Keratinocyte (primary cell): ENCODE measurements at regions not wholly inside any gene's neighbourhood (a gene's known extent, or its start where the extent isn't known, plus 50 kb on each side); places are given as distances from the start of the nearest gene placed in this dataset.

Experiments
- DNase-seq: peaks from one replicate; pipeline ENCODE4 v3.0.0-alpha.2; 2011; ENCODE audit warnings: low read depth, missing footprints, low spot score
- FAIRE-seq: peaks from 2 replicates; lab custom pipeline; 2011; peaks lifted over from hg19 to GRCh38; lab: Jason Lieb, UNC
- H2AFZ ChIP-seq: 2 replicates; pipeline ENCODE4 v1.6.0; 2012; ENCODE audit warnings: low read length, control low read depth, inconsistent platforms; ENCODE audit not compliant: control insufficient read depth
- H3K27ac ChIP-seq: 2 replicates; pipeline ENCODE4 v1.5.1; 2011; ENCODE audit warnings: low read length; ENCODE audit not compliant: control insufficient read depth, insufficient read depth
- H3K27me3 ChIP-seq: 3 replicates; pipeline ENCODE4 v1.6.0; 2011; ENCODE audit warnings: low read length; ENCODE audit not compliant: control insufficient read depth, insufficient read depth; ENCODE audit errors: extremely low read depth
- H3K36me3 ChIP-seq, 2 experiments: 2 replicates in 1 of 2; 3 replicates in 1 of 2; pipeline ENCODE4 v1.5.1; 2011; ENCODE audit warnings: low read length in 2 of 2, mild to moderate bottlenecking in 1 of 2; ENCODE audit not compliant: control insufficient read depth in 2 of 2, insufficient read depth in 2 of 2; ENCODE audit errors: extremely low read depth in 1 of 2
- H3K4me1 ChIP-seq: 3 replicates; pipeline ENCODE4 v1.5.1; 2011; ENCODE audit warnings: low read length; ENCODE audit not compliant: control insufficient read depth, insufficient read depth; ENCODE audit errors: extremely low read depth
- H3K4me2 ChIP-seq: 3 replicates; pipeline ENCODE4 v1.6.0; 2011; ENCODE audit warnings: low read depth, low read length; ENCODE audit not compliant: control insufficient read depth, insufficient read depth; ENCODE audit errors: extremely low read depth
- H3K4me3 ChIP-seq, 3 experiments: fragments of 200-600 bp in 1 of 3; sonication (generic) in 1 of 3; 2 replicates in 2 of 3; 3 replicates in 1 of 3; pipeline ENCODE4 v1.5.1; 2011 to 2016; ENCODE audit warnings: low read length in 3 of 3, mild to moderate bottlenecking in 3 of 3, control low read depth in 2 of 3, inconsistent platforms in 1 of 3, low read depth in 1 of 3, mixed read lengths in 1 of 3, mixed run types in 1 of 3, moderate library complexity in 1 of 3; ENCODE audit not compliant: control insufficient read depth in 2 of 3, insufficient read depth in 2 of 3; ENCODE audit errors: extremely low read depth in 1 of 3
- H3K79me2 ChIP-seq: 2 replicates; pipeline ENCODE4 v1.6.0; 2012; ENCODE audit warnings: low read length; ENCODE audit not compliant: control insufficient read depth, insufficient read depth
- H3K9ac ChIP-seq: 3 replicates; pipeline ENCODE4 v1.6.0; 2011; ENCODE audit warnings: low read length; ENCODE audit not compliant: control insufficient read depth, insufficient read depth; ENCODE audit errors: extremely low read depth
- H3K9me1 ChIP-seq: 3 replicates; pipeline ENCODE4 v1.6.0; 2011; ENCODE audit warnings: low read length; ENCODE audit not compliant: control insufficient read depth, insufficient read depth; ENCODE audit errors: extremely low read depth
- H3K9me3 ChIP-seq: 2 replicates; pipeline ENCODE4 v1.5.1; 2012; ENCODE audit warnings: low read depth, low read length; ENCODE audit not compliant: control insufficient read depth
- H4K20me1 ChIP-seq: 3 replicates; pipeline ENCODE4 v1.6.0; 2011; ENCODE audit warnings: low read length; ENCODE audit not compliant: control insufficient read depth, insufficient read depth; ENCODE audit errors: extremely low read depth
- EZH2 ChIP-seq: IDR thresholded peaks from one replicate; pipeline ENCODE4 v1.6.1; 2012; ENCODE audit warnings: inconsistent platforms, mild to moderate bottlenecking, low read length, moderate library complexity
- dilution Hi-C: fragments of 300-500 bp; cut with MboI; formaldehyde crosslinking; loops from one replicate; pipeline ENCODE4 v1.7.0; 2020; ENCODE audit warnings: low sequenced_read_pairs; ENCODE audit not compliant: extremely low pct_ligation_motif_present
- TF ChIP-seq, protein P1 (sequence below), 3 experiments: IDR thresholded peaks in 1 of 3; conservative IDR thresholded peaks in 1 of 3; optimal IDR thresholded peaks in 1 of 3; 2 replicates in 2 of 3; 3 replicates in 1 of 3; pipeline versions ENCODE3 to v1.5.1; 2011; ENCODE audit warnings: low read length in 3 of 3, mild to moderate bottlenecking in 3 of 3, moderate library complexity in 2 of 3, control low read depth in 1 of 3, inconsistent platforms in 1 of 3; ENCODE audit not compliant: insufficient read depth in 2 of 3; ENCODE audit errors: extremely low read depth in 1 of 3

DNA sequence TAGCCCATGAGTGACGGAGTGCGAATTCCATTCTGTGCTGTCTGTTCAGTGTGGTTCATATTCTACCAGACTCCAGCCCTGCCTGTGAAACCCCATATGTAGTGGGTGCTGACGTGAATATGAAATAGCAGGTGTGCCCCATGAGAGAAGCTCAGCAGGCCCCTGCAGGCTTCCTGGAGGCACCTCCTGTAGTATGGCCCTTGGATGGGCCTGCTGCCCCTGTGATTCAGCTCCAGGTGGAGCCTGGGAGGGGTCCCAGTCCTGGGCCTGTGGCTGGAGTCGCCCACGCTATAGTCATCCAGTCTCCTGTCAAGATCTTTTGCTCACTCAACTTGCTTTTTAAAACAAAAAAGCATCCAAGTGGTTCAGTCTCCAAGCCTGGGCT lies 125.5 kb downstream of the GLI2 start:
- no peaks in the 10 kb centered on the region for H3K9me1 ChIP-seq
- no peaks in the 10 kb centered on the region for H3K79me2 ChIP-seq
- dilution Hi-C loops: no loop called here
- FAIRE-seq (no peak), DNase-seq (no peak)
- no peaks in the 10 kb centered on the region for H4K20me1 ChIP-seq
- no peak overlapping the region for H2AFZ ChIP-seq
- H3K36me3 ChIP-seq: no peaks in the 10 kb centered on the region
- H3K9me3 ChIP-seq: no peaks in the 10 kb centered on the region
- peaks cover 2% of the 10 kb centered on the region for H3K27me3 ChIP-seq
- no peak overlapping the region for H3K9ac ChIP-seq
- no peak overlapping the region for H3K4me3 ChIP-seq
- H3K4me1 ChIP-seq: peaks cover 13% of the 10 kb centered on the region
- TF ChIP-seq, protein P1, sequence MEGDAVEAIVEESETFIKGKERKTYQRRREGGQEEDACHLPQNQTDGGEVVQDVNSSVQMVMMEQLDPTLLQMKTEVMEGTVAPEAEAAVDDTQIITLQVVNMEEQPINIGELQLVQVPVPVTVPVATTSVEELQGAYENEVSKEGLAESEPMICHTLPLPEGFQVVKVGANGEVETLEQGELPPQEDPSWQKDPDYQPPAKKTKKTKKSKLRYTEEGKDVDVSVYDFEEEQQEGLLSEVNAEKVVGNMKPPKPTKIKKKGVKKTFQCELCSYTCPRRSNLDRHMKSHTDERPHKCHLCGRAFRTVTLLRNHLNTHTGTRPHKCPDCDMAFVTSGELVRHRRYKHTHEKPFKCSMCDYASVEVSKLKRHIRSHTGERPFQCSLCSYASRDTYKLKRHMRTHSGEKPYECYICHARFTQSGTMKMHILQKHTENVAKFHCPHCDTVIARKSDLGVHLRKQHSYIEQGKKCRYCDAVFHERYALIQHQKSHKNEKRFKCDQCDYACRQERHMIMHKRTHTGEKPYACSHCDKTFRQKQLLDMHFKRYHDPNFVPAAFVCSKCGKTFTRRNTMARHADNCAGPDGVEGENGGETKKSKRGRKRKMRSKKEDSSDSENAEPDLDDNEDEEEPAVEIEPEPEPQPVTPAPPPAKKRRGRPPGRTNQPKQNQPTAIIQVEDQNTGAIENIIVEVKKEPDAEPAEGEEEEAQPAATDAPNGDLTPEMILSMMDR (optimal IDR thresholded peaks at IDR 0.05 in 1 of 3, IDR thresholded peaks at IDR 0.05 in 1 of 3, conservative IDR thresholded peaks at IDR 0.05 in 1 of 3; ENCODE audit: extremely low read depth in 1 of 3, insufficient read depth in 2 of 3, low read length in 3 of 3): no peak
- TF ChIP-seq EZH2: no peak
- no peak overlapping the region for H3K4me2 ChIP-seq
- no peak overlapping the region for H3K27ac ChIP-seq

DNA sequence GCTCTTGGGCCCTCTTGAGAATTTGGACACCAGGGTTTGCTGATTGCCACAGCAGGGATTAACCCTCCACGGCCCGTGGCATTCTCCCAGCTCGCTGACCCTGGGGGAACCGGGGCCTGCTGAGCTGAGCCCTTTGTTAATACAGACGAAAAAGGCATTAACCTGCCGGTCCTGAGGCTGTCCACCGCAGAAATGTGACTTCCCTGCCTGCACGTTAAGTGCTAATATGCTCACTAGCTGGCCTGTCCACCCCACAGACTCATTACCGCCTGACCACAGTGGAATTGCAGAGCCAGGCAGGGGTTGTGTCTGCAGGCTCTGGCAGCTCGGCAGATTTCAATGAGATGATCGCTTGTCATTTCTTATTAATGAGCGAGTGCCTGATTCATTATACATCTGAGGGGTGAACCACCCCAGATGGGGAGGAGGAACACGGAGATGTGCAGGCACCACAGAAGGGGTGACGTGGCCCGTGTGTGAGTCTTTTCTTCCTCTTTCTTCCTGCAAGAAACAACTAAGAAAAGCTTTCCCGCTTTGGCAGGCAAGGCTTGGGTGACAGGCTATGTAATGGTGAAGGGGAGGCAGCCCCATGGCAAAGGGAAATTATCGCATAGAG lies 126.0 kb downstream of the GLI2 start:
- no peak overlapping the region for H3K27ac ChIP-seq
- no peaks in the 10 kb centered on the region for H3K9me1 ChIP-seq
- H3K9ac ChIP-seq: no peak overlapping the region
- no peak for FAIRE-seq
- TF ChIP-seq EZH2: no peak
- TF ChIP-seq, protein P1 (optimal IDR thresholded peaks at IDR 0.05 in 1 of 3, IDR thresholded peaks at IDR 0.05 in 1 of 3, conservative IDR thresholded peaks at IDR 0.05 in 1 of 3; ENCODE audit: extremely low read depth in 1 of 3, insufficient read depth in 2 of 3, low read length in 3 of 3): no peak
- no peak for DNase-seq
- no peaks in the 10 kb centered on the region for H3K9me3 ChIP-seq
- no peak overlapping the region for H3K4me2 ChIP-seq
- peaks cover 13% of the 10 kb centered on the region for H3K4me1 ChIP-seq
- dilution Hi-C loops: no loop called here
- no peak overlapping the region for H3K4me3 ChIP-seq
- no peaks in the 10 kb centered on the region for H3K36me3 ChIP-seq
- peaks cover 6% of the 10 kb centered on the region for H3K27me3 ChIP-seq
- no peaks in the 10 kb centered on the region for H4K20me1 ChIP-seq
- no peak overlapping the region for H2AFZ ChIP-seq
- no peaks in the 10 kb centered on the region for H3K79me2 ChIP-seq
